Lung (tissue), 11 donors: ENCODE measurements at regions not wholly inside any gene's neighbourhood (a gene's known extent, or its start where the extent isn't known, plus 50 kb on each side); places are given as distances from the start of the nearest gene placed in this dataset.

Experiments used
- ATAC-seq: fragments of 200-7000 bp; cut with Tn5 transposase; one replicate; pipeline ENCODE4 v1.9.1; 2020; ENCODE audit warnings: moderate number of reproducible peaks; ENCODE audit not compliant: insufficient read depth, low FRiP score
- DNase-seq, 3 donors: peaks; one replicate each; pipeline ENCODE4 v3.0.0-alpha.2; 2013 to 2017
- H3K27ac ChIP-seq, 2 donors: one replicate each; pipeline ENCODE4 v1.5.1; 2013; ENCODE audit warnings: mild to moderate bottlenecking in 2 of 2, moderate library complexity in 2 of 2, control low read depth in 1 of 2, inconsistent platforms in 1 of 2, low read depth in 1 of 2, low read length in 1 of 2
- H3K27me3 ChIP-seq, 3 donors: one replicate each; pipeline ENCODE4 v1.5.1; 2013; ENCODE audit warnings: low read length in 2 of 3; ENCODE audit not compliant: control insufficient read depth in 3 of 3, insufficient read depth in 3 of 3
- H3K36me3 ChIP-seq, 4 donors: one replicate each; pipeline ENCODE4 v1.5.1; 2013; ENCODE audit warnings: low read length in 4 of 4, mild to moderate bottlenecking in 1 of 4, moderate library complexity in 1 of 4; ENCODE audit not compliant: control insufficient read depth in 4 of 4, insufficient read depth in 4 of 4
- H3K4me1 ChIP-seq, 5 donors: one replicate each; pipeline ENCODE4 v1.5.1; 2013; ENCODE audit warnings: low read length in 5 of 5, mild to moderate bottlenecking in 2 of 5, moderate library complexity in 1 of 5; ENCODE audit not compliant: control insufficient read depth in 5 of 5, insufficient read depth in 5 of 5
- H3K4me3 ChIP-seq: one replicate; pipeline ENCODE4 v1.5.1; 2013; ENCODE audit warnings: mild to moderate bottlenecking, control low read depth, moderate library complexity
- H3K9ac ChIP-seq, 2 donors: one replicate each; pipeline ENCODE4 v1.5.1; 2013; ENCODE audit warnings: low read length in 2 of 2, control low read depth in 1 of 2; ENCODE audit not compliant: insufficient read depth in 1 of 2
- H3K9me3 ChIP-seq, 4 donors: one replicate each; pipeline ENCODE4 v1.5.1; 2013; ENCODE audit warnings: low read length in 3 of 4, mild to moderate bottlenecking in 1 of 4, moderate library complexity in 1 of 4; ENCODE audit not compliant: control insufficient read depth in 4 of 4, insufficient read depth in 3 of 4
- CTCF ChIP-seq: IDR thresholded peaks from 2 replicates; pipeline ENCODE4 v1.5.1; 2012; ENCODE audit warnings: mild to moderate bottlenecking; ENCODE audit errors: control extremely low read depth, extremely low read depth
- WGBS, 2 donors: extraction: QIAGEN DNeasy Blood & Tissue Kit; methylation state at CpG; one replicate each; pipeline ENCODE4 v1.1.7; 2013; 5-methylcytosine and 5-hydroxymethylcytosine counted together
- donor health status: control.
- donor health status: control.
- donor health status: Bipolar disorder and iron deficiency.
- donor health status: healthy.
- donor health status: DM: yes; HTN: yes; CAD: no.

- no peak overlapping the region for H3K4me3 ChIP-seq
- no peak for TF ChIP-seq CTCF
- H3K9me3 ChIP-seq, result no peaks in the 10 kb centered on the region
- H3K4me1 ChIP-seq, result peaks cover 5 to 77% (median 32%) of the 10 kb centered on the region in 5 donors
- H3K36me3 ChIP-seq, result peaks cover 0 to 4% (median 0%) of the 10 kb centered on the region in 4 donors
- H3K27me3 ChIP-seq, result no peaks in the 10 kb centered on the region
- ATAC-seq, result no peak
- no peak overlapping the region for H3K9ac ChIP-seq
- no peak overlapping the region for H3K27ac ChIP-seq
- no peak for DNase-seq
- WGBS, 2 donors, result 79 to 89% methylated on average over 25 of the region's 25 CpGs
Observed at GRCh38 chr17:77455111-77455890, 314.5 kb downstream of the SEC14L1 start.

- no peak for TF ChIP-seq CTCF
- H3K4me1 ChIP-seq, result peaks cover 9 to 77% (median 29%) of the 10 kb centered on the region in 5 donors
- WGBS, 2 donors, result 84 to 95% methylated on average over 16 of the region's 16 CpGs
- no peak overlapping the region for H3K27ac ChIP-seq
- no peaks in the 10 kb centered on the region for H3K9me3 ChIP-seq
- no peak for ATAC-seq
- no peaks in the 10 kb centered on the region for H3K27me3 ChIP-seq
- no peak for DNase-seq
- H3K4me3 ChIP-seq, result no peak overlapping the region
- H3K9ac ChIP-seq, result no peak overlapping the region
- H3K36me3 ChIP-seq, result peaks cover 0 to 4% (median 0%) of the 10 kb centered on the region in 4 donors
Observed at GRCh38 chr17:77455891-77456260, 315.1 kb downstream of the SEC14L1 start.

- no peak overlapping the region for H3K27ac ChIP-seq
- 88 to 90% methylated on average over 18 of the region's 18 CpGs for WGBS, 2 donors
- H3K9ac ChIP-seq, result no peak overlapping the region
- TF ChIP-seq CTCF, result no peak
- H3K36me3 ChIP-seq, result peaks cover 0 to 4% (median 0%) of the 10 kb centered on the region in 4 donors
- H3K9me3 ChIP-seq, result no peaks in the 10 kb centered on the region
- H3K4me3 ChIP-seq, result no peak overlapping the region
- peaks cover 9 to 77% (median 31%) of the 10 kb centered on the region in 5 donors for H3K4me1 ChIP-seq
- no peaks in the 10 kb centered on the region for H3K27me3 ChIP-seq
- DNase-seq, result no peak
- ATAC-seq, result no peak
Observed at GRCh38 chr17:77456271-77456950, 315.6 kb downstream of the SEC14L1 start.
